Sigmoid colon (tissue), 6 donors: ENCODE measurements at regions not wholly inside any gene's neighbourhood (a gene's known extent, or its start where the extent isn't known, plus 50 kb on each side); places are given as distances from the start of the nearest gene placed in this dataset.

Experiments
- DNase-seq: peaks from one replicate; pipeline ENCODE4 v3.0.0-alpha.2; 2019
- H3K27ac ChIP-seq, 4 donors: fragments of 200-600 bp; sonication (generic); one replicate each; pipeline ENCODE4 v1.5.1; 2016 to 2019; ENCODE audit warnings: mild to moderate bottlenecking in 1 of 4
- H3K27me3 ChIP-seq, 3 donors: fragments of 200-600 bp; sonication (generic); one replicate each; pipeline ENCODE4 v1.5.1; 2019; ENCODE audit warnings: mild to moderate bottlenecking in 1 of 3
- H3K36me3 ChIP-seq, 4 donors: fragments of 200-600 bp; sonication (generic); one replicate each; pipeline ENCODE4 v1.5.1; 2016 to 2019
- H3K4me1 ChIP-seq, 4 donors: fragments of 200-600 bp; sonication (generic); one replicate each; pipeline ENCODE4 v1.5.1; 2017 to 2019
- H3K4me3 ChIP-seq, 4 donors: fragments of 200-600 bp; sonication (generic); one replicate each; pipeline ENCODE4 v1.5.1; 2017 to 2019; ENCODE audit warnings: mild to moderate bottlenecking in 2 of 4, moderate library complexity in 1 of 4
- H3K9me3 ChIP-seq, 4 donors: fragments of 200-600 bp in 3 of 4; sonication (generic) in 3 of 4; one replicate each; pipeline versions ENCODE4 v1.5.1 to v1.6.1; 2013 to 2019
- EP300 ChIP-seq, 4 donors: sonication (generic); formaldehyde crosslinking; IDR thresholded peaks; one replicate each; pipeline ENCODE4 v1.6.1; 2017; ENCODE audit warnings: antibody characterized with exemption in 4 of 4
- POLR2A ChIP-seq, 2 donors: fragments of 450-650 bp; IDR thresholded peaks; one replicate each; pipeline ENCODE4 v1.6.1; 2016; ENCODE audit warnings: antibody characterized with exemption in 2 of 2, mild to moderate bottlenecking in 2 of 2, moderate library complexity in 2 of 2
- POLR2AphosphoS5 ChIP-seq, 4 donors: sonication (generic); formaldehyde crosslinking; IDR thresholded peaks; one replicate each; pipeline ENCODE4 v1.6.1; 2017; ENCODE audit warnings: antibody characterized with exemption in 4 of 4
- WGBS, 2 donors: extraction: QIAGEN DNeasy Blood & Tissue Kit; methylation state at CpG; one replicate each; pipeline ENCODE4 v1.1.7; 2013; 5-methylcytosine and 5-hydroxymethylcytosine counted together
- intact Hi-C: fragments of 100-400 bp; cut with DNase I; formaldehyde crosslinking; loops from one replicate; pipeline ENCODE4 v1.15.1; 2023
- TF ChIP-seq, protein P1 (sequence below), 4 experiments: fragments of 450-650 bp in 3 of 4; fragments of 200-600 bp in 1 of 4; IDR thresholded peaks; one replicate each; pipeline ENCODE4 v1.5.1; 2016 to 2019; ENCODE audit warnings: antibody characterized with exemption in 4 of 4, mild to moderate bottlenecking in 3 of 4, moderate library complexity in 2 of 4
- donor health status: healthy with polysubstance abuse.
- donor health status: healthy.

DNA sequence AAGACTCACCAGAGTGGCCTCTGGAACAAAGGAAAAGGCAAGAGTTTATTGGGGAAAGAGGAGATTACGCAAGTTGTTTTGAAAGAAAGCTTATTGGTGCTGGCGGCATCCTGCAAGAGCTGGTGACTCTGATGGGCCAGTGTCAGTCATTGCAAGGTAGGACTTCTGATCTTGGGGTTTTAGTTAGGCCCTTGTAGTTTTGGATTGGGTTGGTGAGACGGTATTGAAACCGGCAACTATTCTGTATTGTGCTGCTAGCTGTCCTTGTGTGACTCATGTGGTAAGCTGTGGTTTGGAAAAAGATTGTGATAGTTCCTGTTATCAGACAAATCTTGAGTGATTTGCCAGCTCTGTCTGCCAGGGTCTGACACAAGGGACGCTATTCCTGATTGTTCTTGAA lies 159.1 kb upstream of the PIEZO2 start:
- Histone ChIP-seq H3K27me3 (no peaks in the 10 kb centered on the region), H3K4me1 (no peaks in the 10 kb centered on the region), H3K36me3 (no peaks in the 10 kb centered on the region), H3K27ac (no peak overlapping the region), H3K4me3 (no peak overlapping the region), H3K9me3 (no peaks in the 10 kb centered on the region)
- no peak for TF ChIP-seq POLR2A (IDR thresholded peaks at IDR 0.05)
- TF ChIP-seq POLR2AphosphoS5 (IDR thresholded peaks at IDR 0.05): no peak
- TF ChIP-seq, protein P1, sequence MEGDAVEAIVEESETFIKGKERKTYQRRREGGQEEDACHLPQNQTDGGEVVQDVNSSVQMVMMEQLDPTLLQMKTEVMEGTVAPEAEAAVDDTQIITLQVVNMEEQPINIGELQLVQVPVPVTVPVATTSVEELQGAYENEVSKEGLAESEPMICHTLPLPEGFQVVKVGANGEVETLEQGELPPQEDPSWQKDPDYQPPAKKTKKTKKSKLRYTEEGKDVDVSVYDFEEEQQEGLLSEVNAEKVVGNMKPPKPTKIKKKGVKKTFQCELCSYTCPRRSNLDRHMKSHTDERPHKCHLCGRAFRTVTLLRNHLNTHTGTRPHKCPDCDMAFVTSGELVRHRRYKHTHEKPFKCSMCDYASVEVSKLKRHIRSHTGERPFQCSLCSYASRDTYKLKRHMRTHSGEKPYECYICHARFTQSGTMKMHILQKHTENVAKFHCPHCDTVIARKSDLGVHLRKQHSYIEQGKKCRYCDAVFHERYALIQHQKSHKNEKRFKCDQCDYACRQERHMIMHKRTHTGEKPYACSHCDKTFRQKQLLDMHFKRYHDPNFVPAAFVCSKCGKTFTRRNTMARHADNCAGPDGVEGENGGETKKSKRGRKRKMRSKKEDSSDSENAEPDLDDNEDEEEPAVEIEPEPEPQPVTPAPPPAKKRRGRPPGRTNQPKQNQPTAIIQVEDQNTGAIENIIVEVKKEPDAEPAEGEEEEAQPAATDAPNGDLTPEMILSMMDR (IDR thresholded peaks at IDR 0.05): no peak
- TF ChIP-seq EP300 (IDR thresholded peaks at IDR 0.05): no peak
- 69 to 85% methylated on average over 5 of the region's 5 CpGs for WGBS, 2 donors
- intact Hi-C loops: no loop called here
- DNase-seq: no peak

DNA sequence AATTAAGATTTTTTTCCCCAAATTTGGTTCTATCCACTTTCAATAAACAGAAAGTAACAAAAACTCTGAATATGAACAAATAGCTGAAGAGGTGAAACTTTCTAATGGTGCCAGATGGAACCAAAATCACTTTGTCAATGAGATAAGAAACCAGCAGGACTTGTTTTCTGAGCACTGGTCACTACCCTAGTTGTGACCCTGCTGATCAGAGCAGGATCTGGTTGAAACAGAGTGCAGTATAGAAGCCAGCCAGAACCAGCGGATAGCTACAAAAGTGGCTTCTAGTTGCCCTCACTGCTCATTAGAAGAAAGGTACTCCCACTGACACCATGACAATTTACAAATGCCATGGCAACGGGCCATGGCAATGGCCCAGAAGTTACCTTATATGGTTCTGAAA lies 158.3 kb upstream of the PIEZO2 start:
- WGBS, 2 donors: 67 to 86% methylated on average over 2 of the region's 2 CpGs
- Histone ChIP-seq H3K27me3 (no peaks in the 10 kb centered on the region), H3K36me3 (no peaks in the 10 kb centered on the region), H3K4me1 (no peaks in the 10 kb centered on the region), H3K9me3 (no peaks in the 10 kb centered on the region), H3K4me3 (no peak overlapping the region), H3K27ac (no peak overlapping the region)
- TF ChIP-seq, protein P1 (IDR thresholded peaks at IDR 0.05): no peak
- TF ChIP-seq POLR2AphosphoS5 (IDR thresholded peaks at IDR 0.05) (no peak), EP300 (IDR thresholded peaks at IDR 0.05) (no peak), POLR2A (IDR thresholded peaks at IDR 0.05) (no peak)
- intact Hi-C loops: no loop called here
- no peak for DNase-seq

DNA sequence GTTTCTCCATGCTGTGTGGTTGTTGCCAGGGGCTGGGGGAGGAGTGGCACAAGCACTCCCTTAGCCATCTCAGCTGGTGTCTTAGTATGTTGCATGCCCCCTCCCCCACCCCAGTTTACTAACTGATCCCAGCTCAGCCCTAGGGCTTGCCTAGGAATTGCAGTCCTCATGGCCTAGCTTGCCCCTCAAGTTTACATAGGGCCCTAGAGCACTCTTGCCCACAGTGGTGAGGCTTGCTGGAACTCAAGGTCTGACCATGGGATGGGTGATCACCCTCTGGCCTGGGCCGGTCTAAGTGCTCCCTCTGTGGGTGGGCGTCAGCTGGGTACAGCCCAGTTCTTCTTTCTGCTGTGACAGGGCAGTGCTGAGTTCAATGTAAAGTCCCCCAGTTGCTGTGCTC lies 156.1 kb upstream of the PIEZO2 start:
- intact Hi-C loops: no loop called here
- no peak overlapping the region for H3K4me3 ChIP-seq
- no peaks in the 10 kb centered on the region for H3K9me3 ChIP-seq
- H3K4me1 ChIP-seq: no peaks in the 10 kb centered on the region
- DNase-seq: no peak
- no peaks in the 10 kb centered on the region for H3K36me3 ChIP-seq
- TF ChIP-seq, protein P1 (IDR thresholded peaks at IDR 0.05): no peak
- no peak for TF ChIP-seq POLR2AphosphoS5 (IDR thresholded peaks at IDR 0.05)
- no peak for TF ChIP-seq POLR2A (IDR thresholded peaks at IDR 0.05)
- TF ChIP-seq EP300 (IDR thresholded peaks at IDR 0.05): no peak
- H3K27ac ChIP-seq: no peak overlapping the region
- no peaks in the 10 kb centered on the region for H3K27me3 ChIP-seq
- WGBS, 2 donors: 89 to 91% methylated on average over 2 of the region's 2 CpGs

DNA sequence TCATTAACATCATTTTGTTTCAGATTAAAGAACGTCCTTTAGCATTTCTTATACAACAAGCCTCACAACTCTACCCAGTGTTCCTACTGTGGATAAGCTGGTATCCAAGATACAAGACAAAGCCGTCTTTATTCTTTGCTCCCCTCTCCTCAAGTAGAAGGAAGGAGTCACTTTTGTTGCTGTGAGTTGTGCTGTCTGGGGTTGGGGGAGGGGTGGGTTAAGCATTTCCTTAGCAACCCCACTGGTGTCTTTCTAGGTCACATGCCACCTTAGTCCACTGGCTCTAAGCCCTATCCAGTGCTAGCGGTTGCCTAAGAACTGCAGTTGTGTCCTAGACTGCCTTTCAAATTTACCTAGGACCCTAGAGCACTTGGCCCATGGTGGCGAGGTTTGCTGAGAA lies 155.6 kb upstream of the PIEZO2 start:
- 78 to 86% methylated on average over 4 of the region's 4 CpGs for WGBS, 2 donors
- DNase-seq: no peak
- no peaks in the 10 kb centered on the region for H3K27me3 ChIP-seq
- H3K4me1 ChIP-seq: no peaks in the 10 kb centered on the region
- no peak overlapping the region for H3K4me3 ChIP-seq
- intact Hi-C loops: no loop called here
- H3K27ac ChIP-seq: no peak overlapping the region
- H3K9me3 ChIP-seq: no peaks in the 10 kb centered on the region
- H3K36me3 ChIP-seq: no peaks in the 10 kb centered on the region
- TF ChIP-seq EP300 (IDR thresholded peaks at IDR 0.05) (no peak), POLR2AphosphoS5 (IDR thresholded peaks at IDR 0.05) (no peak), POLR2A (IDR thresholded peaks at IDR 0.05) (no peak)
- TF ChIP-seq, protein P1 (IDR thresholded peaks at IDR 0.05): no peak

DNA sequence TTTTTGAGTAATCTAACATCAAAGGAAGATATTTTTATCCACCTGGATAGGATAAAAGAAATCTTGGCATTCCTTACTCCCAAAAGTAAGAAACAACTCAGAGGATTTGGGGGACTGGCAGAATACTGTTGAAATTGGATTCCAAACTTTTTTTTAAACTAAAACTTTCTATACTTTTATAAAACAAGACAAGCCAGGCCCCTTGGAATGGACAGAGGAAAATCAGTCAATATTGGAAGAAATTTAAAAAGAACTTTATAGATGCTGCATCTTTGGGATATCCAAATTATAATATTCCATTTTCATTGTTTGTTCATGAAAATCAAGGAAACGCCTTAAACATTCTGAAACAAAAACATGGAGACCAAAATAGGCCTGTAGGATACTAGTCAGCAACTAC lies 147.6 kb upstream of the PIEZO2 start:
- no peaks in the 10 kb centered on the region for H3K36me3 ChIP-seq
- 25 to 31% methylated on average over 1 of the region's 1 CpG for WGBS, 2 donors
- TF ChIP-seq POLR2A (IDR thresholded peaks at IDR 0.05) (no peak), POLR2AphosphoS5 (IDR thresholded peaks at IDR 0.05) (no peak), EP300 (IDR thresholded peaks at IDR 0.05) (no peak)
- TF ChIP-seq, protein P1 (IDR thresholded peaks at IDR 0.05): no peak
- no peaks in the 10 kb centered on the region for H3K4me1 ChIP-seq
- no peak overlapping the region for H3K4me3 ChIP-seq
- no peak overlapping the region for H3K27ac ChIP-seq
- H3K9me3 ChIP-seq: no peaks in the 10 kb centered on the region
- H3K27me3 ChIP-seq: no peaks in the 10 kb centered on the region
- no peak for DNase-seq
- intact Hi-C loops: no loop called here
